K562 (cell line): ENCODE measurements at regions not wholly inside any gene's neighbourhood (a gene's known extent, or its start where the extent isn't known, plus 50 kb on each side); places are given as distances from the start of the nearest gene placed in this dataset.

Experiments used
- ATAC-seq: fragments of 200-7000 bp; cut with Tn5 transposase; 3 replicates; pipeline ENCODE4 v1.9.1; 2020; ENCODE audit warnings: moderate library complexity
- BruUV-seq: library from RNA; stranded (reverse); fragments of 400-500 nt; replicated peaks from 2 replicates; lab custom pipeline; 2021; lab: Mats Ljungman, UMichigan
- CTCF ChIA-PET: fragments of 300-600 bp; formaldehyde crosslinking; extraction: SDS; loops from one replicate; lab custom pipeline; 2021; ENCODE audit warnings: low intra/inter-chr PET ratio; lab: Yijun Ruan, JAX
- POLR2A ChIA-PET: fragments of 300-600, 350-650 bp; sonication (Branson Sonifier 250); formaldehyde crosslinking; extraction: SDS; loops from one replicate; lab custom pipeline; 2021; ENCODE audit warnings: antibody characterized with exemption, inconsistent platforms; lab: Yijun Ruan, JAX
- DNase-seq, 4 experiments: peaks; one replicate each; pipeline versions ENCODE4 v3.0.0 to v3.0.0-alpha.2; 2011 to 2018; ENCODE audit warnings: low spot score in 3 of 4, mixed read lengths in 3 of 4; ENCODE audit errors: extremely low read depth in 1 of 4
- FAIRE-seq: peaks from 2 replicates; lab custom pipeline; 2011; peaks lifted over from hg19 to GRCh38; lab: Jason Lieb, UNC
- H2AFZ ChIP-seq: 2 replicates; pipeline ENCODE4 v1.6.0; 2011; ENCODE audit warnings: low read depth, low read length, control low read depth, inconsistent platforms
- H3K27ac ChIP-seq: fragments of 200-600 bp; 3 replicates; pipeline ENCODE4 v1.8.0; 2011; ENCODE audit warnings: low read depth, mild to moderate bottlenecking, control low read depth, inconsistent platforms, low read length, moderate library complexity, mixed read lengths; ENCODE audit errors: extremely low read depth
- H3K27me3 ChIP-seq, 2 experiments: fragments of 300-600 bp in 1 of 2; 2 replicates in 1 of 2; 3 replicates in 1 of 2; pipeline versions ENCODE4 v1.6.0 to v1.8.0; 2011; ENCODE audit warnings: inconsistent platforms in 2 of 2, low read length in 2 of 2, mild to moderate bottlenecking in 1 of 2, mixed read lengths in 1 of 2, moderate library complexity in 1 of 2; ENCODE audit not compliant: control insufficient read depth in 2 of 2, insufficient read depth in 2 of 2
- H3K36me3 ChIP-seq: fragments of 300-600 bp; 3 replicates; pipeline ENCODE4 v1.8.0; 2011; ENCODE audit warnings: mild to moderate bottlenecking, low read length, inconsistent platforms; ENCODE audit not compliant: control insufficient read depth, insufficient read depth
- H3K4me1 ChIP-seq, 2 experiments: fragments of 200-600 bp in 1 of 2; replicated peaks in 1 of 2; 2 replicates in 1 of 2; 3 replicates in 1 of 2; pipeline versions ENCODE4 v1.5.1 to v1.8.0; 2011; ENCODE audit warnings: inconsistent platforms in 2 of 2, low read length in 2 of 2, mild to moderate bottlenecking in 1 of 2, mixed read lengths in 1 of 2, moderate library complexity in 1 of 2; ENCODE audit not compliant: control insufficient read depth in 2 of 2, insufficient read depth in 2 of 2
- H3K4me2 ChIP-seq: 2 replicates; pipeline ENCODE4 v1.6.1; 2011; ENCODE audit warnings: low read length, control low read depth, inconsistent platforms, mixed read lengths; ENCODE audit not compliant: insufficient read depth
- H3K4me3 ChIP-seq: fragments of 200-600 bp; sonication (generic), shearing (Covaris generic); 2 replicates; pipeline ENCODE4 v1.5.1; 2016; ENCODE audit warnings: control low read depth, inconsistent platforms
- H3K79me2 ChIP-seq: fragments of 200-600 bp; 3 replicates; pipeline ENCODE4 v1.8.0; 2011; ENCODE audit warnings: low read length, inconsistent platforms; ENCODE audit not compliant: control insufficient read depth, insufficient read depth
- H3K9ac ChIP-seq, 2 experiments: 2 replicates each; pipeline versions ENCODE4 v1.6.0 to v1.6.1; 2011; ENCODE audit warnings: low read depth in 2 of 2, low read length in 2 of 2, control low read depth in 1 of 2, inconsistent platforms in 1 of 2, mild to moderate bottlenecking in 1 of 2, mixed read lengths in 1 of 2; ENCODE audit not compliant: insufficient read depth in 1 of 2
- H3K9me1 ChIP-seq: one replicate; pipeline ENCODE4 v1.6.0; 2011; ENCODE audit warnings: inconsistent platforms, mild to moderate bottlenecking, low read length, moderate library complexity; ENCODE audit not compliant: control insufficient read depth, insufficient read depth
- H3K9me3 ChIP-seq: replicated peaks from 2 replicates; pipeline ENCODE4 v1.5.1; 2011; ENCODE audit warnings: low read depth, low read length, inconsistent platforms; ENCODE audit not compliant: control insufficient read depth, insufficient read depth
- H4K20me1 ChIP-seq: replicated peaks from 2 replicates; pipeline ENCODE4 v1.6.1; 2011; ENCODE audit warnings: low read length, inconsistent platforms, mixed read lengths; ENCODE audit not compliant: control insufficient read depth, insufficient read depth
- MAFG ChIP-seq: fragments of 450-650 bp; conservative IDR thresholded peaks from 2 replicates; pipeline ENCODE4 v1.6.1; 2016; ENCODE audit warnings: missing genetic modification characterization, missing compliant biosample characterization
- MTA1 ChIP-seq: fragments of 450-650 bp; IDR thresholded peaks from 2 replicates; pipeline ENCODE4 v1.6.1; 2017; ENCODE audit warnings: borderline replicate concordance
- NRF1 ChIP-seq, 2 experiments: fragments of 450-650 bp; IDR thresholded peaks in 1 of 2; conservative IDR thresholded peaks in 1 of 2; 2 replicates each; pipeline ENCODE4 v1.6.1; 2014; ENCODE audit warnings: mild to moderate bottlenecking in 2 of 2
- TCF7L2 ChIP-seq: fragments of 150-350 bp; IDR thresholded peaks from 2 replicates; pipeline ENCODE4 v1.6.1; 2016; ENCODE audit warnings: low read depth, mild to moderate bottlenecking, low read length, moderate library complexity
- THRAP3 ChIP-seq: fragments of 450-650 bp; IDR thresholded peaks from 2 replicates; pipeline ENCODE4 v1.6.1; 2016; ENCODE audit warnings: mild to moderate bottlenecking, inconsistent platforms, borderline replicate concordance
- ZNF146 ChIP-seq: IDR thresholded peaks from one replicate; pipeline ENCODE4 v1.6.1; 2018; ENCODE audit warnings: missing compliant biosample characterization; ENCODE audit not compliant: unreplicated experiment
- ZNF316 ChIP-seq: fragments of 450-650 bp; IDR thresholded peaks from 2 replicates; pipeline ENCODE4 v1.6.1; 2016
- ZNF644 ChIP-seq: fragments of 200-800 bp; sonication (Bioruptor generic); IDR thresholded peaks from 2 replicates; pipeline ENCODE4 v1.6.1; 2016; ENCODE audit warnings: low read depth, missing genetic modification characterization, missing compliant biosample characterization
- WGBS: fragments of 100-300 bp; shearing (Covaris generic); methylation state at CpG from one replicate; pipeline ENCODE4 v1.1.6; 2016; ENCODE audit warnings: low coverage, mixed read lengths; ENCODE audit not compliant: insufficient coverage; ENCODE audit errors: missing lambda C conversion rate; 5-methylcytosine and 5-hydroxymethylcytosine counted together
- in situ Hi-C: fragments of 300-500 bp; cut with MboI; formaldehyde crosslinking; loops from 4 replicates; pipeline ENCODE4 v1.15.0; 2018; ENCODE audit warnings: inconsistent platforms, mixed read lengths
- intact Hi-C: fragments of 100-400 bp; cut with micrococcal nuclease; formaldehyde crosslinking; loops from 2 replicates; pipeline ENCODE4 v1.14.2; 2022
- TF ChIP-seq, protein P1 (sequence below): sonication (generic); formaldehyde crosslinking; IDR thresholded peaks from 2 replicates; pipeline ENCODE4 v1.8.1; 2022; ENCODE audit warnings: missing genetic modification reagents

DNA sequence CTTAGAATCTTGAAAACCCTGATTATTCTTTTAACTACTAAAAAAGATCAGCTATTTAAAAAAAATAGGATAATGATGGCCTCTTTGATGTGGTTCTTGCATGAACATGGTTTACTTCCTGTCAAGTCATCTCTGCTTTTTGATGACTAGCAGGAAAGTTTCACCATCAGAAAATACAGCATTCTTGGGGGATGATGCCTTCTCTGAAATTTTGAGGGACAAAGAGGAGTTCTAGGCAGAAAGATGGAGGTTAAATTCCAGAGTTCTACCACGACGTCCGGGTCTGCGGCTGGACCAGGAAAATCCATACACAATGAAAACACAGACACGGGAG is 130.4 kb downstream of the OLIG3 start:
- no peaks in the 10 kb centered on the region for H3K9me1 ChIP-seq
- in situ Hi-C loops (no loop called here), intact Hi-C loops (no loop called here)
- ChIA-PET CTCF (no interaction called here), POLR2A (interaction anchor here (0.5 kb wide), 1 partner anchor 77 kb away, joined by 4 read pairs; no protein-coding TSS in a partner anchor)
- no peak overlapping the region for H3K9ac ChIP-seq
- no peak overlapping the region for H2AFZ ChIP-seq
- H3K4me1 ChIP-seq: no peaks in the 10 kb centered on the region
- DNase-seq (no peak), FAIRE-seq (no peak), ATAC-seq (no peak)
- no peaks in the 10 kb centered on the region for H3K36me3 ChIP-seq
- H3K4me3 ChIP-seq: no peak overlapping the region
- H3K9me3 ChIP-seq: no peaks in the 10 kb centered on the region
- H3K27me3 ChIP-seq: peaks cover 0 to 13% of the 10 kb centered on the region in 2 experiments; a peak in 2 of 5 replicates
- WGBS: 7% methylated on average over 5 of the region's 5 CpGs
- BruUV-seq: no TSS peak
- H3K4me2 ChIP-seq: no peak overlapping the region
- no peaks in the 10 kb centered on the region for H3K79me2 ChIP-seq
- H3K27ac ChIP-seq: no peak overlapping the region
- no peaks in the 10 kb centered on the region for H4K20me1 ChIP-seq
- peak; percentile 44; the same call in 1 of the 2 replicates for TF ChIP-seq ZNF316
- TF ChIP-seq ZNF146 (CRISPR knock-in tag): no peak
- TF ChIP-seq NRF1 (conservative IDR thresholded peaks at IDR 0.05 in 1 of 2, IDR thresholded peaks at IDR 0.05 in 1 of 2): no peak
- peak; percentile 36; the same call in 1 of the 2 replicates for TF ChIP-seq MAFG (tag)
- no peak for TF ChIP-seq ZNF644 (tag)
- TF ChIP-seq MTA1: no peak
- TF ChIP-seq THRAP3: no peak
- no peak for TF ChIP-seq TCF7L2
- TF ChIP-seq, protein P1, sequence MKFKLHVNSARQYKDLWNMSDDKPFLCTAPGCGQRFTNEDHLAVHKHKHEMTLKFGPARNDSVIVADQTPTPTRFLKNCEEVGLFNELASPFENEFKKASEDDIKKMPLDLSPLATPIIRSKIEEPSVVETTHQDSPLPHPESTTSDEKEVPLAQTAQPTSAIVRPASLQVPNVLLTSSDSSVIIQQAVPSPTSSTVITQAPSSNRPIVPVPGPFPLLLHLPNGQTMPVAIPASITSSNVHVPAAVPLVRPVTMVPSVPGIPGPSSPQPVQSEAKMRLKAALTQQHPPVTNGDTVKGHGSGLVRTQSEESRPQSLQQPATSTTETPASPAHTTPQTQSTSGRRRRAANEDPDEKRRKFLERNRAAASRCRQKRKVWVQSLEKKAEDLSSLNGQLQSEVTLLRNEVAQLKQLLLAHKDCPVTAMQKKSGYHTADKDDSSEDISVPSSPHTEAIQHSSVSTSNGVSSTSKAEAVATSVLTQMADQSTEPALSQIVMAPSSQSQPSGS (CRISPR knock-in tag): no peak
